DND-41 (cell line): ENCODE measurements at regions not wholly inside any gene's neighbourhood (a gene's known extent, or its start where the extent isn't known, plus 50 kb on each side); places are given as distances from the start of the nearest gene placed in this dataset.

Source experiments
- CTCF ChIP-seq: IDR thresholded peaks from 2 replicates; pipeline ENCODE4 v1.5.1; 2012; ENCODE audit warnings: borderline replicate concordance, low read length, moderate library complexity, mild to moderate bottlenecking; ENCODE audit not compliant: poor library complexity, severe bottlenecking; ENCODE audit errors: extremely low read depth
- EZH2 ChIP-seq: IDR thresholded peaks from 3 replicates; pipeline ENCODE4 v1.6.1; 2012; ENCODE audit warnings: borderline replicate concordance, low read depth, mild to moderate bottlenecking, moderate library complexity, low read length, inconsistent platforms; ENCODE audit not compliant: severe bottlenecking

GRCh38 chr10:58081353-58081752, 186.3 kb downstream of the IPMK start:
- no peak for TF ChIP-seq EZH2
- TF ChIP-seq CTCF: no peak
